ENCODE measurements at regions not wholly inside any gene's neighbourhood (a gene's known extent, or its start where the extent isn't known, plus 50 kb on each side); places are given as distances from the start of the nearest gene placed in this dataset.

- TF ChIP-seq GABPA (IDR thresholded peaks at IDR 0.05; ENCODE audit: borderline replicate concordance, insufficient read depth, low read length): no peak
- no peak for TF ChIP-seq MAX (IDR thresholded peaks at IDR 0.05)
- no peak for TF ChIP-seq ASH2L (IDR thresholded peaks at IDR 0.05; ENCODE audit: low read length)
- TF ChIP-seq CTCF (IDR thresholded peaks at IDR 0.05; ENCODE audit: control extremely low read depth in 1 of 3, insufficient read depth in 1 of 3, low read depth in 1 of 3, low read length in 3 of 3): no peak
- no peak for TF ChIP-seq POLR2A (IDR thresholded peaks at IDR 0.05; ENCODE audit: control extremely low read depth in 1 of 2, low read depth in 2 of 2, low read length in 2 of 2)
- no peak for TF ChIP-seq RAD21 (IDR thresholded peaks at IDR 0.05 in 1 of 2, conservative IDR thresholded peaks at IDR 0.05 in 1 of 2; ENCODE audit: low read depth in 2 of 2, low read length in 2 of 2)
- no peak for TF ChIP-seq CHD2 (IDR thresholded peaks at IDR 0.05; ENCODE audit: low read length)
- TF ChIP-seq CHD1 (IDR thresholded peaks at IDR 0.05; ENCODE audit: low read depth, low read length): no peak
Measured at GRCh38 chr4:166312166-166312565, 439.1 kb downstream of the TLL1 start.
